ENCODE measurements at regions not wholly inside any gene's neighbourhood (a gene's known extent, or its start where the extent isn't known, plus 50 kb on each side); places are given as distances from the start of the nearest gene placed in this dataset.

DNA sequence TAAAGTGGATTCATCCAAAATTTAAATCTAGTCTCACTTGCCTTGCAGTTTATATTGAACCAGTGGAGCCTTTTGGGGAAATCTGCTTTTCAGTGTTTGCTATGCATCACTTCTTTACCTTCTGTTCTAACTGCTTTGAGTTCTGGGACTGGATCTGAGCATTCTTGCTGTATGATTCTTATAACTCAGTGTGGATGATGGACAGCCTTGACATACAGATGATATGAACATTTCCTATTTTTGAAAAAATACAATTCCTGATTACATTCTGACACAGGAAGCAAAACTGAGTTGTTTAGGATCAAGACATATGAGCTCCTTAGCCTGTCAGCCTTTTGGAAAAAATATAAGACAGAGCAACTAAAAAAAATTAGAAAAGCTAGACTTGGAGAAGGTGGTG is 115.2 kb downstream of the DISP1 start:
- POLR2A ChIA-PET (ENCODE audit: unreplicated experiment): no interaction called here
- Histone ChIP-seq H3K23ac (ENCODE audit: low read depth, low read length) (no peak overlapping the region; the same call in 1 of the 2 replicates), H3K79me1 (ENCODE audit: low read depth in 1 of 2, low read length in 2 of 2) (no peaks in the 10 kb centered on the region), H3K27me3 (ENCODE audit: control insufficient read depth, insufficient read depth, low read length) (no peaks in the 10 kb centered on the region), H3K18ac (ENCODE audit: low read depth, low read length) (no peak overlapping the region), H2AK9ac (replicated peaks; ENCODE audit: low read depth, low read length, poor library complexity) (no peak overlapping the region), H3K14ac (replicated peaks; ENCODE audit: low read depth, low read length) (no peak overlapping the region), H3K4me2 (ENCODE audit: low read depth, low read length) (no peak overlapping the region), H3K4me3 (ENCODE audit: insufficient read depth, low read depth, low read length) (no peak overlapping the region), H2BK120ac (ENCODE audit: low read depth, low read length) (no peak overlapping the region), H4K8ac (ENCODE audit: low read depth in 2 of 2, low read length in 2 of 2) (no peak overlapping the region), H3K4ac (ENCODE audit: low read depth, low read length) (no peak overlapping the region), H2BK20ac (ENCODE audit: low read depth, low read length) (no peak overlapping the region), H3K9me3 (ENCODE audit: control insufficient read depth, insufficient read depth, low read length) (no peaks in the 10 kb centered on the region), H3K9me1 (ENCODE audit: insufficient read depth, low read length) (no peaks in the 10 kb centered on the region), H3K27ac (ENCODE audit: insufficient read depth, low read length) (no peak overlapping the region), H4K20me1 (ENCODE audit: insufficient read depth, low read length) (no peaks in the 10 kb centered on the region), H2AK5ac (ENCODE audit: low read depth, low read length) (no peak overlapping the region), H2BK5ac (ENCODE audit: low read depth, low read length, poor library complexity, severe bottlenecking) (no peak overlapping the region), H3K56ac (ENCODE audit: extremely low read depth, insufficient read depth, low read length) (no peak overlapping the region), H3K36me3 (ENCODE audit: control insufficient read depth, insufficient read depth, low read length) (no peaks in the 10 kb centered on the region), H3K4me1 (ENCODE audit: control insufficient read depth, insufficient read depth, low read length) (peaks cover 6% of the 10 kb centered on the region), H4K5ac (ENCODE audit: low read depth, low read length) (no peak overlapping the region), H2AFZ (replicated peaks; ENCODE audit: low read length, poor library complexity) (no peak overlapping the region), H2BK15ac (ENCODE audit: low read depth, low read length) (no peak overlapping the region), H3K9ac (ENCODE audit: low read depth, low read length) (no peak overlapping the region), H4K91ac (ENCODE audit: insufficient read depth, low read depth, low read length) (no peak overlapping the region)
- intact Hi-C loops (cut with micrococcal nuclease) (no loop called here), dilution Hi-C loops (cut with HindIII; ENCODE audit: low sequenced_read_pairs, unreplicated experiment) (no loop called here), in situ Hi-C loops (cut with MboI; ENCODE audit: low sequenced_read_pairs) (no loop called here)
- no TSS peak for BruUV-seq (replicated peaks)
- TF ChIP-seq MAZ (IDR thresholded peaks at IDR 0.05; ENCODE audit: borderline replicate concordance, low read depth, low read length) (no peak), BHLHE40 (IDR thresholded peaks at IDR 0.05; ENCODE audit: low read depth, low read length) (no peak), FOS (IDR thresholded peaks at IDR 0.05; ENCODE audit: low read depth, low read length) (no peak), CHD1 (IDR thresholded peaks at IDR 0.05; ENCODE audit: low read depth, low read length) (no peak), RAD21 (IDR thresholded peaks at IDR 0.05; ENCODE audit: low read length) (no peak), MXI1 (IDR thresholded peaks at IDR 0.05; ENCODE audit: borderline replicate concordance, low read depth, low read length) (no peak), RFX5 (IDR thresholded peaks at IDR 0.05; ENCODE audit: low read depth, low read length) (no peak), NFE2L2 (IDR thresholded peaks at IDR 0.05; ENCODE audit: low read depth, low read length) (no peak), MAFK (IDR thresholded peaks at IDR 0.05; ENCODE audit: low read depth, low read length) (no peak), RCOR1 (IDR thresholded peaks at IDR 0.05; ENCODE audit: insufficient replicate concordance, low read length) (no peak), SMC3 (IDR thresholded peaks at IDR 0.05; ENCODE audit: low read depth, low read length) (no peak), POLR2A (IDR thresholded peaks at IDR 0.05; ENCODE audit: low read depth, low read length) (no peak), CEBPB (IDR thresholded peaks at IDR 0.05; ENCODE audit: low read depth, low read length) (no peak)
- TF ChIP-seq, protein P1, sequence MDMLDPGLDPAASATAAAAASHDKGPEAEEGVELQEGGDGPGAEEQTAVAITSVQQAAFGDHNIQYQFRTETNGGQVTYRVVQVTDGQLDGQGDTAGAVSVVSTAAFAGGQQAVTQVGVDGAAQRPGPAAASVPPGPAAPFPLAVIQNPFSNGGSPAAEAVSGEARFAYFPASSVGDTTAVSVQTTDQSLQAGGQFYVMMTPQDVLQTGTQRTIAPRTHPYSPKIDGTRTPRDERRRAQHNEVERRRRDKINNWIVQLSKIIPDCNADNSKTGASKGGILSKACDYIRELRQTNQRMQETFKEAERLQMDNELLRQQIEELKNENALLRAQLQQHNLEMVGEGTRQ (IDR thresholded peaks at IDR 0.05; ENCODE audit: low read depth, low read length): no peak
- TF ChIP-seq, protein P2, sequence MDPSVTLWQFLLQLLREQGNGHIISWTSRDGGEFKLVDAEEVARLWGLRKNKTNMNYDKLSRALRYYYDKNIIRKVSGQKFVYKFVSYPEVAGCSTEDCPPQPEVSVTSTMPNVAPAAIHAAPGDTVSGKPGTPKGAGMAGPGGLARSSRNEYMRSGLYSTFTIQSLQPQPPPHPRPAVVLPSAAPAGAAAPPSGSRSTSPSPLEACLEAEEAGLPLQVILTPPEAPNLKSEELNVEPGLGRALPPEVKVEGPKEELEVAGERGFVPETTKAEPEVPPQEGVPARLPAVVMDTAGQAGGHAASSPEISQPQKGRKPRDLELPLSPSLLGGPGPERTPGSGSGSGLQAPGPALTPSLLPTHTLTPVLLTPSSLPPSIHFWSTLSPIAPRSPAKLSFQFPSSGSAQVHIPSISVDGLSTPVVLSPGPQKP (IDR thresholded peaks at IDR 0.05; ENCODE audit: borderline replicate concordance, low read depth, low read length): no peak
- TF ChIP-seq, protein P3, sequence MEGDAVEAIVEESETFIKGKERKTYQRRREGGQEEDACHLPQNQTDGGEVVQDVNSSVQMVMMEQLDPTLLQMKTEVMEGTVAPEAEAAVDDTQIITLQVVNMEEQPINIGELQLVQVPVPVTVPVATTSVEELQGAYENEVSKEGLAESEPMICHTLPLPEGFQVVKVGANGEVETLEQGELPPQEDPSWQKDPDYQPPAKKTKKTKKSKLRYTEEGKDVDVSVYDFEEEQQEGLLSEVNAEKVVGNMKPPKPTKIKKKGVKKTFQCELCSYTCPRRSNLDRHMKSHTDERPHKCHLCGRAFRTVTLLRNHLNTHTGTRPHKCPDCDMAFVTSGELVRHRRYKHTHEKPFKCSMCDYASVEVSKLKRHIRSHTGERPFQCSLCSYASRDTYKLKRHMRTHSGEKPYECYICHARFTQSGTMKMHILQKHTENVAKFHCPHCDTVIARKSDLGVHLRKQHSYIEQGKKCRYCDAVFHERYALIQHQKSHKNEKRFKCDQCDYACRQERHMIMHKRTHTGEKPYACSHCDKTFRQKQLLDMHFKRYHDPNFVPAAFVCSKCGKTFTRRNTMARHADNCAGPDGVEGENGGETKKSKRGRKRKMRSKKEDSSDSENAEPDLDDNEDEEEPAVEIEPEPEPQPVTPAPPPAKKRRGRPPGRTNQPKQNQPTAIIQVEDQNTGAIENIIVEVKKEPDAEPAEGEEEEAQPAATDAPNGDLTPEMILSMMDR (conservative IDR thresholded peaks at IDR 0.05; ENCODE audit: low read depth, low read length): no peak
- DNase-seq: no peak
- ATAC-seq (ENCODE audit: low read depth): no peak
- CTCF ChIA-PET: no interaction called here
